Large intestine (tissue), 3 donors: ENCODE measurements at regions not wholly inside any gene's neighbourhood (a gene's known extent, or its start where the extent isn't known, plus 50 kb on each side); places are given as distances from the start of the nearest gene placed in this dataset.

Experiments used
- DNase-seq, 2 donors: peaks; one replicate each; pipeline versions ENCODE4 v3.0.0 to v3.0.0-alpha.2; 2013
- H3K27ac ChIP-seq: one replicate; pipeline ENCODE4 v1.5.1; 2013; ENCODE audit warnings: low read length
- H3K27me3 ChIP-seq: 2 replicates; pipeline ENCODE4 v1.6.1; 2013; ENCODE audit warnings: low read length; ENCODE audit not compliant: control insufficient read depth, insufficient read depth
- H3K36me3 ChIP-seq: 2 replicates; pipeline ENCODE4 v1.6.1; 2013; ENCODE audit warnings: low read length; ENCODE audit not compliant: control insufficient read depth, insufficient read depth
- H3K4me1 ChIP-seq: one replicate; pipeline ENCODE4 v1.6.1; 2013; ENCODE audit warnings: low read length; ENCODE audit not compliant: control insufficient read depth, insufficient read depth
- H3K4me3 ChIP-seq: one replicate; pipeline ENCODE4 v1.5.1; 2013; ENCODE audit warnings: low read length
- H3K9me3 ChIP-seq: one replicate; pipeline ENCODE4 v1.6.1; 2013; ENCODE audit warnings: mild to moderate bottlenecking, low read depth, low read length, moderate library complexity; ENCODE audit not compliant: control insufficient read depth
- WGBS: methylation state at CpG from one replicate; pipeline ENCODE4 v1.1.5; 2013; ENCODE audit warnings: low lambda C conversion rate; ENCODE audit not compliant: insufficient coverage; 5-methylcytosine and 5-hydroxymethylcytosine counted together

- Histone ChIP-seq H3K36me3 (no peaks in the 10 kb centered on the region), H3K9me3 (no peaks in the 10 kb centered on the region), H3K27me3 (peaks cover 48% of the 10 kb centered on the region), H3K4me3 (no peak overlapping the region), H3K4me1 (peaks cover 8% of the 10 kb centered on the region), H3K27ac (no peak overlapping the region)
- no peak for DNase-seq
- no CpG with 5 or more reads among the region's 69 CpGs for WGBS
Observed at GRCh38 chr12:126726481-126727217, 1540.3 kb upstream of the TMEM132C start.

- no CpG with 5 or more reads among the region's 44 CpGs for WGBS
- Histone ChIP-seq H3K9me3 (no peaks in the 10 kb centered on the region), H3K4me3 (no peak overlapping the region), H3K4me1 (peaks cover 8% of the 10 kb centered on the region), H3K27me3 (peaks cover 48% of the 10 kb centered on the region), H3K36me3 (no peaks in the 10 kb centered on the region), H3K27ac (no peak overlapping the region)
- DNase-seq: no peak
Observed at GRCh38 chr12:126727218-126728075, 1539.5 kb upstream of the TMEM132C start.

GRCh38 chr12:126734296-126734695 is 1532.7 kb upstream of the TMEM132C start:
- 100% methylated on average over 1 of the region's 5 CpGs for WGBS
- DNase-seq: peak; percentile 20
- Histone ChIP-seq H3K4me1 (peaks cover 3% of the 10 kb centered on the region), H3K4me3 (no peak overlapping the region), H3K27me3 (no peaks in the 10 kb centered on the region), H3K36me3 (no peaks in the 10 kb centered on the region), H3K9me3 (no peaks in the 10 kb centered on the region), H3K27ac (peak overlapping the region; percentile 16)

- H3K27ac ChIP-seq: peak overlapping the region; percentile 16
- H3K36me3 ChIP-seq: no peaks in the 10 kb centered on the region
Observed at GRCh38 chr12:126734710-126735109, 1532.3 kb upstream of the TMEM132C start.

GRCh38 chr12:126741536-126742240 is 1525.3 kb upstream of the TMEM132C start:
- WGBS: no CpG with 5 or more reads among the region's 12 CpGs
- no peak overlapping the region for H3K27ac ChIP-seq
- no peaks in the 10 kb centered on the region for H3K9me3 ChIP-seq
- H3K36me3 ChIP-seq: no peaks in the 10 kb centered on the region
- no peaks in the 10 kb centered on the region for H3K27me3 ChIP-seq
- no peak overlapping the region for H3K4me3 ChIP-seq
- no peak for DNase-seq
- H3K4me1 ChIP-seq: no peaks in the 10 kb centered on the region

More at GRCh38 chr12:126734710-126735109, 1532.3 kb upstream of the TMEM132C start:
- 100% methylated on average over 1 of the region's 8 CpGs for WGBS
- Histone ChIP-seq H3K27me3 (no peaks in the 10 kb centered on the region), H3K4me3 (no peak overlapping the region), H3K4me1 (peaks cover 3% of the 10 kb centered on the region), H3K9me3 (no peaks in the 10 kb centered on the region)
- no peak for DNase-seq

GRCh38 chr12:126742241-126742641 is 1524.7 kb upstream of the TMEM132C start:
- Histone ChIP-seq H3K9me3 (no peaks in the 10 kb centered on the region), H3K4me1 (no peaks in the 10 kb centered on the region), H3K27me3 (no peaks in the 10 kb centered on the region), H3K27ac (no peak overlapping the region), H3K4me3 (no peak overlapping the region), H3K36me3 (no peaks in the 10 kb centered on the region)
- no peak for DNase-seq
- WGBS: no CpG with 5 or more reads among the region's 9 CpGs

GRCh38 chr12:126747530-126748149 is 1519.3 kb upstream of the TMEM132C start:
- Histone ChIP-seq H3K36me3 (no peaks in the 10 kb centered on the region), H3K4me1 (no peaks in the 10 kb centered on the region), H3K4me3 (no peak overlapping the region), H3K9me3 (no peaks in the 10 kb centered on the region), H3K27ac (no peak overlapping the region), H3K27me3 (no peaks in the 10 kb centered on the region)
- 55% methylated on average over 4 of the region's 11 CpGs for WGBS
- DNase-seq: no peak

- WGBS: 80% methylated on average over 1 of the region's 4 CpGs
- H3K27ac ChIP-seq: no peak overlapping the region
- DNase-seq: no peak
Observed at GRCh38 chr12:126752021-126752420, 1514.9 kb upstream of the TMEM132C start.

GRCh38 chr12:126757326-126757725 is 1509.6 kb upstream of the TMEM132C start:
- H3K4me1 ChIP-seq: no peaks in the 10 kb centered on the region
- H3K27ac ChIP-seq: no peak overlapping the region
- H3K27me3 ChIP-seq: no peaks in the 10 kb centered on the region
- DNase-seq: no peak
- H3K4me3 ChIP-seq: no peak overlapping the region
- no peaks in the 10 kb centered on the region for H3K36me3 ChIP-seq
- H3K9me3 ChIP-seq: no peaks in the 10 kb centered on the region
- 85% methylated on average over 2 of the region's 2 CpGs for WGBS

More at GRCh38 chr12:126752021-126752420, 1514.9 kb upstream of the TMEM132C start:
- Histone ChIP-seq H3K27me3 (no peaks in the 10 kb centered on the region), H3K36me3 (no peaks in the 10 kb centered on the region), H3K9me3 (no peaks in the 10 kb centered on the region), H3K4me3 (no peak overlapping the region), H3K4me1 (no peaks in the 10 kb centered on the region)

GRCh38 chr12:126760092-126760491 is 1506.9 kb upstream of the TMEM132C start:
- Histone ChIP-seq H3K9me3 (no peaks in the 10 kb centered on the region), H3K36me3 (no peaks in the 10 kb centered on the region), H3K4me3 (no peak overlapping the region), H3K27me3 (no peaks in the 10 kb centered on the region), H3K4me1 (no peaks in the 10 kb centered on the region), H3K27ac (no peak overlapping the region)
- DNase-seq: no peak
- 83% methylated on average over 1 of the region's 3 CpGs for whole genome bisulfite sequencing
